ENCODE measurements at regions not wholly inside any gene's neighbourhood (a gene's known extent, or its start where the extent isn't known, plus 50 kb on each side); places are given as distances from the start of the nearest gene placed in this dataset.

DNA sequence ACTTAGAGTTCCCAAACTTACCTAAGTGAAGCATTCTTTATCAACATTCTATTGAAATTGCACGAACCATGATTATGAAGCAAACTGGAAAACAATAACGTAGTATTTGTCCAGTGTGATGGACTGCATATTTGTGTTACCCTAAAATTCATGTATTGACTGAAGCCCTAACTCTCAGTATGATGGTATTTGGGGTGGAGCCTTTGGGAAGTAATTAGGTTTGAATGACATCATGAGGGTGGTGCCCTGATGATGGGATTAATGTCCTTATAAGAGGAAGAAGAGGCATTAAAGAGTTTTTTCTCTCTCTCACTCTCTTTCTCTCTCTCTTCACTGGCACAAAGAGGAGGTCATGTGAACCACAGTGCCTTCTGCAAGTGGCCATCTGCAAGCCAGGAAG lies 365.4 kb upstream of the PTGER4 start:
- TF ChIP-seq, protein P1, sequence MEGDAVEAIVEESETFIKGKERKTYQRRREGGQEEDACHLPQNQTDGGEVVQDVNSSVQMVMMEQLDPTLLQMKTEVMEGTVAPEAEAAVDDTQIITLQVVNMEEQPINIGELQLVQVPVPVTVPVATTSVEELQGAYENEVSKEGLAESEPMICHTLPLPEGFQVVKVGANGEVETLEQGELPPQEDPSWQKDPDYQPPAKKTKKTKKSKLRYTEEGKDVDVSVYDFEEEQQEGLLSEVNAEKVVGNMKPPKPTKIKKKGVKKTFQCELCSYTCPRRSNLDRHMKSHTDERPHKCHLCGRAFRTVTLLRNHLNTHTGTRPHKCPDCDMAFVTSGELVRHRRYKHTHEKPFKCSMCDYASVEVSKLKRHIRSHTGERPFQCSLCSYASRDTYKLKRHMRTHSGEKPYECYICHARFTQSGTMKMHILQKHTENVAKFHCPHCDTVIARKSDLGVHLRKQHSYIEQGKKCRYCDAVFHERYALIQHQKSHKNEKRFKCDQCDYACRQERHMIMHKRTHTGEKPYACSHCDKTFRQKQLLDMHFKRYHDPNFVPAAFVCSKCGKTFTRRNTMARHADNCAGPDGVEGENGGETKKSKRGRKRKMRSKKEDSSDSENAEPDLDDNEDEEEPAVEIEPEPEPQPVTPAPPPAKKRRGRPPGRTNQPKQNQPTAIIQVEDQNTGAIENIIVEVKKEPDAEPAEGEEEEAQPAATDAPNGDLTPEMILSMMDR (IDR thresholded peaks at IDR 0.05; ENCODE audit: insufficient read depth, low read depth, low read length, missing control alignments), result no peak
- H3K4me3 ChIP-seq (ENCODE audit: low read length), result no peak overlapping the region
- DNase-seq (ENCODE audit: low read depth), result no peak

DNA sequence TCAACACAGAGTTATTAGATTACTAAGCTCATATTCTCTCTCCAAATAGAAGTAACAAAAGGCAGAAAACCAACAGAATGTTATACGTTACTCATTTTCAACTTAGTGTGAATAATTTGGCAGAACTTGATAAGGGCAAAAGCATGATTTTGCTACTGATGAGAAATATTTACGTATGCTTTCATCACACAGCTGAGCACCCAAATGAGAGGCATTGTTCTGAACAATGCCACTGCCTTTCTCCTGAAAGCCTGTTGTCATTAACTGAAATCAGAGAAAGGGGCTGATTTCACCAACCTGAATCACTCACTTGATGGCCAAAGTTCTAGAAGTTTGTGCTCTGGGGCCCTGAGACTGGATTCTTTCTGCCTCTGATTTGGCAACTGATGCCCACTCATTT lies 367.5 kb upstream of the PTGER4 start:
- no peak overlapping the region for H3K4me3 ChIP-seq (ENCODE audit: low read length)
- DNase-seq (ENCODE audit: low read depth), result no peak
- TF ChIP-seq, protein P1 (IDR thresholded peaks at IDR 0.05; ENCODE audit: insufficient read depth, low read depth, low read length, missing control alignments), result no peak

DNA sequence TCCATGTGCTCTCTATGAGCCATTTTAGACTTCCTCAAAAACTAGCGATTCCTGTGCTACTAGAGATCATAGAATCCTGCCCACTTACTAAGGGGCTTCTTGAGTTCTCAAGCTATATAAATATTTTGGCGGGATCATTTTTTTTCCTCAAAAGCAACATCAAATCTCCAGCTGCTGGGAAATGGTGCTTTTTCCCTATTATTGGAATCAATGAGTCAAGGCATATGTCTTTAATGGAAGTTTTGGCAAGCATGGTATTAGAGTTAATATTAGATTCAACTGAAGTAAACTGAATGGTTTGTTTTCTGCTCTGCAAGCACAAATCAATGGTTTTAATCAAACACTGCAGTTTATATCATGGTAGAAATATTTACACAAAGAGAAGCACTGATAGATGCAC lies 369.9 kb upstream of the PTGER4 start:
- no peak for DNase-seq (ENCODE audit: low read depth)
- TF ChIP-seq, protein P1 (IDR thresholded peaks at IDR 0.05; ENCODE audit: insufficient read depth, low read depth, low read length, missing control alignments), result no peak
- H3K4me3 ChIP-seq (ENCODE audit: low read length), result no peak overlapping the region

DNA sequence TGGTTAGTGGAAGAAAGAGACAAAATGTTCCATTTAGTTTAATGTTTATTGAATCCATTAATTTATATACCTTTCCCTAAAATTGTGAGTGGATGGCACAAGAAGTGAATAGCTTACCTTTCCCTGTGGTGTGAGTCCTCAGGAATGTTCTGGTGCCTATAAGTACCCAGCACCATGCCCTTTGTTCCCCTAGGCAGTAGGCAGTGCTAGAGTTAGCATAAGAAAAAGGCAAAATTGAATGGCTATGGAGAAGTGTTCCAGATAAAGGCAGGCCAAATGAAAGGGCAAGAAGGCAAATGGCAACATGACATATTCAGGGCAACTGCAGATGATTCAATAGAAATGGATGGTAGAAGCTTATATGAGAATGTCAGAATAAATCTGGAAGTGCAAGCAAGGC lies 370.8 kb upstream of the PTGER4 start:
- DNase-seq (ENCODE audit: low read depth), result no peak
- TF ChIP-seq, protein P1 (IDR thresholded peaks at IDR 0.05; ENCODE audit: insufficient read depth, low read depth, low read length, missing control alignments), result no peak
- no peak overlapping the region for H3K4me3 ChIP-seq (ENCODE audit: low read length)

DNA sequence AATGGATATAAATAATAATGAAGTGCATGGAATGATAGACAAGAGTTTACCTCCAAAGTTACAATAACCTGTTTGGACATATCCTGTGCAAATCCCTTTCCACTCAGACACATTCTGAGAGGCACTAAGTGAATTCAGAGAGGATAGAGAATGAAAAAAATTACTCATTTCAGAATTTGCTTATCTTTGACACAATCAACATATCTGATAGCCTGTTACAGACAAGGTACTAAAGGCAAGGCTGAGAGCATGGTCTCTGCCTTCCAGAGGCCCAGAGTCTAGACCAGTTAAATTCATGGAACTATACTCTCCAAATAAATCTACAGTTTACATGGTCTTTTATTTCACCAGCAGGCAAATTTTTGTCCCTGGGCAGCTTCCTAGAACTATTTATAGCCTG lies 371.8 kb upstream of the PTGER4 start:
- TF ChIP-seq, protein P1 (IDR thresholded peaks at IDR 0.05; ENCODE audit: insufficient read depth, low read depth, low read length, missing control alignments), result no peak
- DNase-seq (ENCODE audit: low read depth), result no peak
- H3K4me3 ChIP-seq (ENCODE audit: low read length), result no peak overlapping the region

DNA sequence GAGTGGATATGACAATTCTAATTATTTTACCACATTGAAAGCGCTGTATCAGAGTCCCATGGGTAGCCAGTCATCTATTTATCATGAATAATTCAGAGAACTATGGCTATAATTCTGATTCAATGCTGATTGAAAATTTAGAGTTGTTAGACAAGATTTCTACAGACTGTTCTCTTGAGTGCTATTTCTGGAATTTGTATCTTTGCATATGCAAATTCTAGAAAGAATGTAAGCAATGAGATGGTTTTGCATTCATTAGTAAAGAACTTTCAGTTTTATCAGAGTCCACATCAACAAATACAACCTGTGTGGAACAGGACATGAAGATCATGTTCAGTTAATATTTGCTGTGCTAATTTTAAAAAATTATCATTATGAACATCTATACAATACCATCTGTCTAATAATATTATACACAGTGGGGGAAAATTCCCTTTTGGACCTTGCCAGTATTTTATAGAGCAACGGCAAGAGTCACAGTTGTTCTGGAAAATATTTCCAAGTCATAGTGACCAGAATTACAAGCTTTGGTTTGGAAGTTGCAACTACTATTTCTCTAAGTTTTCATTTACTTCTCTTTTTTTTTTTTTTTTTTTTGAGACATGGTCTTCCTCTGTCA lies 372.7 kb upstream of the PTGER4 start:
- TF ChIP-seq, protein P1 (IDR thresholded peaks at IDR 0.05; ENCODE audit: insufficient read depth, low read depth, low read length, missing control alignments), result no peak
- H3K4me3 ChIP-seq (ENCODE audit: low read length), result no peak overlapping the region
- no peak for DNase-seq (ENCODE audit: low read depth)

DNA sequence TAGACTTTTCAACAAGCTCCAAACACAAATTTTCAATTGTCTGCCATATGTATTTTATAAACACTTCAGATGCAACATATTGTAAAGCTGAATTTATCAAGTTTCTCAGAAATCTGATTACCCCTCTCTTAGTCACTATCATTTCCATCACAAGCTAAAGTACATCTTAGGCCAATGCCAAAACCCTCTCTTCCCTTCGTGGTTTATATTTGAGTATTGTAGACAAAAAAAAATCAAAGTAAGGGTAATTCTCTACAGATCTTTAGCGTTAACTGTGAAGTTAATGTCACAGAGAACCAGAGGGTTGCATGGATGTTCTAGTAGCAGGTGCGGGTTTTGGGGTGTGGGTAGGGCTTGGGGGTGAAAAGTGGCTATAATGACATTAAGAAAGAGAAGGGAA lies 387.7 kb upstream of the PTGER4 start:
- no peak for DNase-seq (ENCODE audit: low read depth)
- TF ChIP-seq, protein P1 (IDR thresholded peaks at IDR 0.05; ENCODE audit: insufficient read depth, low read depth, low read length, missing control alignments), result no peak
- H3K4me3 ChIP-seq (ENCODE audit: low read length), result no peak overlapping the region
